ENCODE measurements at regions not wholly inside any gene's neighbourhood (a gene's known extent, or its start where the extent isn't known, plus 50 kb on each side); places are given as distances from the start of the nearest gene placed in this dataset.

GRCh38 chr1:60596791-60597750, 485.3 kb upstream of the NFIA start:
- H3K36me3 Mint-ChIP-seq (ENCODE audit: low read depth) = no peaks in the 10 kb centered on the region
- Histone ChIP-seq H3K4me3 (ENCODE audit: low read length) (no peak overlapping the region), H3K9me3 (ENCODE audit: control insufficient read depth, low read length) (peaks cover 8% of the 10 kb centered on the region), H3K27ac (ENCODE audit: low read depth, low read length) (no peak overlapping the region), H3K4me1 (ENCODE audit: control insufficient read depth, insufficient read depth, low read length) (no peaks in the 10 kb centered on the region), H3K27me3 (ENCODE audit: control insufficient read depth, insufficient read depth, low read length, poor library complexity, severe bottlenecking) (no peaks in the 10 kb centered on the region), H3K36me3 (ENCODE audit: control insufficient read depth, insufficient read depth, low read length) (no peaks in the 10 kb centered on the region), H3K9ac (ENCODE audit: extremely low read depth, low read length, poor library complexity, severe bottlenecking) (no peak overlapping the region)
- 93 to 95% methylated on average over 8 of the region's 8 CpGs for WGBS, 2 experiments (ENCODE audit: insufficient coverage in 1 of 2, insufficient read length in 1 of 2)
- H3K9me3 Mint-ChIP-seq = peaks cover 4% of the 10 kb centered on the region
- no peak for DNase-seq
- no peak overlapping the region for H3K27ac Mint-ChIP-seq
- no peaks in the 10 kb centered on the region for H3K27me3 Mint-ChIP-seq (ENCODE audit: insufficient read depth)
- TF ChIP-seq CTCF (conservative IDR thresholded peaks at IDR 0.05) = peak; percentile 31
- no peak overlapping the region for H3K4me3 Mint-ChIP-seq
- H3K4me1 Mint-ChIP-seq = no peaks in the 10 kb centered on the region

GRCh38 chr1:60591583-60591982, 490.8 kb upstream of the NFIA start:
- 89% methylated on average over 1 of the region's 1 CpG; no CpG with 5 or more reads in 1 of the 2 experiments for WGBS, 2 experiments (ENCODE audit: insufficient coverage in 1 of 2, insufficient read length in 1 of 2)
- H3K4me3 Mint-ChIP-seq = no peak overlapping the region
- Histone ChIP-seq H3K27ac (ENCODE audit: low read depth, low read length) (no peak overlapping the region), H3K4me3 (ENCODE audit: low read length) (no peak overlapping the region), H3K27me3 (ENCODE audit: control insufficient read depth, insufficient read depth, low read length, poor library complexity, severe bottlenecking) (no peaks in the 10 kb centered on the region), H3K9me3 (ENCODE audit: control insufficient read depth, low read length) (peaks cover 7% of the 10 kb centered on the region), H3K4me1 (ENCODE audit: control insufficient read depth, insufficient read depth, low read length) (no peaks in the 10 kb centered on the region), H3K36me3 (ENCODE audit: control insufficient read depth, insufficient read depth, low read length) (no peaks in the 10 kb centered on the region), H3K9ac (ENCODE audit: extremely low read depth, low read length, poor library complexity, severe bottlenecking) (no peak overlapping the region)
- H3K9me3 Mint-ChIP-seq = peaks cover 4% of the 10 kb centered on the region
- H3K27ac Mint-ChIP-seq = no peak overlapping the region
- no peak for TF ChIP-seq CTCF (conservative IDR thresholded peaks at IDR 0.05)
- no peaks in the 10 kb centered on the region for H3K4me1 Mint-ChIP-seq
- no peaks in the 10 kb centered on the region for H3K27me3 Mint-ChIP-seq (ENCODE audit: insufficient read depth)
- H3K36me3 Mint-ChIP-seq (ENCODE audit: low read depth) = no peaks in the 10 kb centered on the region
- DNase-seq = no peak

GRCh38 chr1:60589916-60590315, 492.4 kb upstream of the NFIA start:
- Histone ChIP-seq H3K27me3 (ENCODE audit: control insufficient read depth, insufficient read depth, low read length, poor library complexity, severe bottlenecking) (no peaks in the 10 kb centered on the region), H3K4me3 (ENCODE audit: low read length) (no peak overlapping the region), H3K9ac (ENCODE audit: extremely low read depth, low read length, poor library complexity, severe bottlenecking) (no peak overlapping the region), H3K9me3 (ENCODE audit: control insufficient read depth, low read length) (peaks cover 1% of the 10 kb centered on the region), H3K36me3 (ENCODE audit: control insufficient read depth, insufficient read depth, low read length) (no peaks in the 10 kb centered on the region), H3K4me1 (ENCODE audit: control insufficient read depth, insufficient read depth, low read length) (no peaks in the 10 kb centered on the region), H3K27ac (ENCODE audit: low read depth, low read length) (no peak overlapping the region)
- H3K4me1 Mint-ChIP-seq = no peaks in the 10 kb centered on the region
- H3K4me3 Mint-ChIP-seq = no peak overlapping the region
- H3K9me3 Mint-ChIP-seq = peaks cover 4% of the 10 kb centered on the region
- DNase-seq = no peak
- no peak overlapping the region for H3K27ac Mint-ChIP-seq
- no peaks in the 10 kb centered on the region for H3K36me3 Mint-ChIP-seq (ENCODE audit: low read depth)
- no peaks in the 10 kb centered on the region for H3K27me3 Mint-ChIP-seq (ENCODE audit: insufficient read depth)
- no peak for TF ChIP-seq CTCF (conservative IDR thresholded peaks at IDR 0.05)
